ENCODE measurements at regions not wholly inside any gene's neighbourhood (a gene's known extent, or its start where the extent isn't known, plus 50 kb on each side); places are given as distances from the start of the nearest gene placed in this dataset.
"Not testable (repeated sequence)": the region's sequence is repeated elsewhere in the genome, so short reads cannot be mapped to it uniquely, and the experiment has no call there.

- H3K36me3 ChIP-seq (ENCODE audit: control insufficient read depth, insufficient read depth, low read length) = no peaks in the 10 kb centered on the region
- no peak overlapping the region for H3K4me3 ChIP-seq (ENCODE audit: low read length)
- no CpG with 5 or more reads among the region's 3 CpGs for WGBS (ENCODE audit: insufficient coverage, insufficient read length)
- H3K27ac ChIP-seq (ENCODE audit: low read length) = no peak overlapping the region
- H3K27me3 ChIP-seq (ENCODE audit: control insufficient read depth, insufficient read depth, low read length) = no peaks in the 10 kb centered on the region
- H3K4me1 ChIP-seq (ENCODE audit: control insufficient read depth, insufficient read depth, low read length) = peaks cover 2% of the 10 kb centered on the region; the same call in 1 of the 2 replicates
- no peaks in the 10 kb centered on the region for H3K9me3 ChIP-seq (ENCODE audit: control insufficient read depth, insufficient read depth, low read length)
- DNase-seq (ENCODE audit: low read depth, low spot score) = no peak
Observed at GRCh38 chr14:101086926-101087325, 183.4 kb upstream of the RTL1 start.

DNA sequence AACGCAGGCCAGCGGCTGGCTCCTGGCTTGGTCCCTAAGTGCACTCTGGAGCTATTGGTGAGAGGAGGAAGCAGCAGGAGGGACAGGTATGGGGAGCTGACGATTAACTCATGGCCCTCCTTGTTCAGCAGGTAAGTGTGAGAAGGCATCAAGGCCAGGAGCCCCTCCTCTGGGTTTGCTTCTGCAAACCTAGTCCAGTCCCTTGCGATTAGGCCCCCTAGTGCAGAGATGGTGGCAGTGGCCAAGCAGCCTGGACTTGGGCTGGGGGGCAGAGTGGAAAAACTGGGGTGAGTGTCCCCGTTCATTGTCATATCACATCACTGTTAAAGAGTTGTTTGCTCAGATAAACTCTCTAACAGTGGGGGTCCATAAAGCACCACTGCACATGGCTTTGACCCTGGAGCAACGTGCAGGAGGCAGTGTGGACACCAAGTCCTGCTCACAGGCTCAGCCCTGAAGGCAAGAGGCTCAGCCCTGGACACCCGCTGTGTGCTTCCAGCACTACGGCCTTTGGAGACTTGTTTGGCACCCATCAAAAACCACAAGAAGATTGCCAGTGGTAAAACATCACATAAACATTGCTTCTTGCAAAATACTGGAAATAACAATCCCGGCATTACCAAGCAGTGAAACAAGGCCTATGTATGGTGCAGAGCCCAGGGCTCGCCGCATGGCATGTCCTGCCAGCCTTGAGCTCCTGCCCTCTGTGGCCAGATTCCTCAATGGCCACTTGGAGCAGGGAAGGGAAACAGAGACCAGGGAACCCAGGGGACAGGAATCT lies 184.3 kb upstream of the RTL1 start:
- no peak for DNase-seq (ENCODE audit: low read depth, low spot score)

DNA sequence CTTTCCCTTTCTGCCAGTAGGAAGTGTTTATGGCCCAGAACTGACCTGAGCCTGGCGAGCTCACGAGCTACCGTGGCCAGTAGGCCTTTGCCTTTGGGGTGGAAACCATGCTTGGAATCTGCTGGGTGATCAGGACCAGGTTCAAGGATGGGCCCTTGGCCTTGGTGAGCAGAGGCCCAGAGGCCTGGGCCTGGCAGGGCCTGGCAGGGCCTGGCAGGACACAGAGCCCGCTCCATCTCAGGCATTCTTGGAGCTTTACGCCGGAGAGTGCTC lies 184.8 kb upstream of the RTL1 start:
- no CpG with 5 or more reads among the region's 6 CpGs for WGBS (ENCODE audit: insufficient coverage, insufficient read length)
- no peaks in the 10 kb centered on the region for H3K27me3 ChIP-seq (ENCODE audit: control insufficient read depth, insufficient read depth, low read length)
- no peak overlapping the region for H3K27ac ChIP-seq (ENCODE audit: low read length)
- no peak for DNase-seq (ENCODE audit: low read depth, low spot score)
- peaks cover 2% of the 10 kb centered on the region; the same call in 1 of the 2 replicates for H3K4me1 ChIP-seq (ENCODE audit: control insufficient read depth, insufficient read depth, low read length)
- H3K9me3 ChIP-seq (ENCODE audit: control insufficient read depth, insufficient read depth, low read length) = no peaks in the 10 kb centered on the region
- no peaks in the 10 kb centered on the region for H3K36me3 ChIP-seq (ENCODE audit: control insufficient read depth, insufficient read depth, low read length)
- H3K4me3 ChIP-seq (ENCODE audit: low read length) = no peak overlapping the region

More for the DNA sequence above, 184.3 kb upstream of the RTL1 start:
- H3K36me3 ChIP-seq (ENCODE audit: control insufficient read depth, insufficient read depth, low read length) = no peaks in the 10 kb centered on the region
- no peak overlapping the region for H3K27ac ChIP-seq (ENCODE audit: low read length)
- no peaks in the 10 kb centered on the region for H3K27me3 ChIP-seq (ENCODE audit: control insufficient read depth, insufficient read depth, low read length)
- H3K4me3 ChIP-seq (ENCODE audit: low read length) = no peak overlapping the region
- WGBS (ENCODE audit: insufficient coverage, insufficient read length) = no CpG with 5 or more reads among the region's 11 CpGs
- peaks cover 2% of the 10 kb centered on the region; the same call in 1 of the 2 replicates for H3K4me1 ChIP-seq (ENCODE audit: control insufficient read depth, insufficient read depth, low read length)
- no peaks in the 10 kb centered on the region for H3K9me3 ChIP-seq (ENCODE audit: control insufficient read depth, insufficient read depth, low read length)

DNA sequence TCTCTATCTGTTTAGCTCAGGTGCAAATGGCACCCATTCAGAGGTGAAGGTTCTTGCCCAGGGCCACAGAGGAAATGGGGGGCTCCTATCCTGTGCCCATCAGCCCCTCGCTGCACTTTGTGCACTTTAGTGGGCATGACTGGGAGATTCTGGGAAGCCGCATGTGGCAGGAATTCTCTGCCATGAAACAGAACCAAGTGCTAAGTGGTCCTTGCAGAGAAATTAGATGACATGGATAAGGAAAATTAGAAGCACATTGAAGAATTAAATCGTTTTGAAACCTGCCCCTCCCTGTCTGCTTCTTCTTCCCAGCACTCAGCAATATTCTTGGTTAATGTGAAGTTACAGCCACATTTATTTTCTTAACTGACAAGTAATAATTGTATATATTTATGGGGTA lies 185.2 kb upstream of the RTL1 start:
- no peak for DNase-seq (ENCODE audit: low read depth, low spot score)
- WGBS (ENCODE audit: insufficient coverage, insufficient read length) = no CpG with 5 or more reads among the region's 3 CpGs
- H3K27me3 ChIP-seq (ENCODE audit: control insufficient read depth, insufficient read depth, low read length) = no peaks in the 10 kb centered on the region
- no peaks in the 10 kb centered on the region for H3K9me3 ChIP-seq (ENCODE audit: control insufficient read depth, insufficient read depth, low read length)
- peaks cover 2% of the 10 kb centered on the region; the same call in 1 of the 2 replicates for H3K4me1 ChIP-seq (ENCODE audit: control insufficient read depth, insufficient read depth, low read length)
- no peak overlapping the region for H3K27ac ChIP-seq (ENCODE audit: low read length)
- H3K36me3 ChIP-seq (ENCODE audit: control insufficient read depth, insufficient read depth, low read length) = no peaks in the 10 kb centered on the region
- no peak overlapping the region for H3K4me3 ChIP-seq (ENCODE audit: low read length)

- DNase-seq (ENCODE audit: low read depth, low spot score); H3K27me3 ChIP-seq (ENCODE audit: control insufficient read depth, insufficient read depth, low read length); H3K27ac ChIP-seq (ENCODE audit: low read length); H3K4me3 ChIP-seq (ENCODE audit: low read length); H3K4me1 ChIP-seq (ENCODE audit: control insufficient read depth, insufficient read depth, low read length); H3K9me3 ChIP-seq (ENCODE audit: control insufficient read depth, insufficient read depth, low read length); H3K36me3 ChIP-seq (ENCODE audit: control insufficient read depth, insufficient read depth, low read length): not testable (repeated sequence)
- no CpG with 5 or more reads among the region's 11 CpGs for WGBS (ENCODE audit: insufficient coverage, insufficient read length)
Observed at GRCh38 chr14:101090478-101090877, 187.0 kb upstream of the RTL1 start.

DNA sequence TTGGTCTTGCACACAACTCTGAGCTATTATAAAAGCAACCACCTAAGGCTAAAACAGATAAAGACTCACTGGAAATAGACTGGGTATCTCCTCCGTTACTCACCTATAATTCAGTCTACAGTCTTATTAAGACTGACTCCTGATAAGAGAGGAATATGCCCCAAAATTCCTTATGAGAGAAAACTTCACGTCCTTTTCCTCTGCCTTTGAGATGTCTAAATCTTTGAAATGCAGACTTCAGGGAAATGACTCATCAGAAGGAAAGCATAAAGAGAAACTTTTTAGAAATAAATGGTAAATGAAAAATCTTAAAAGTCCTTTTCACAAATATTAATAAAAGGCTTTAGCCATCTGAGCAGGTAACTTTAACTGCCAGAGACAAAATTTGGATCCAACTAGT lies 187.5 kb upstream of the RTL1 start:
- Histone ChIP-seq H3K4me1 (ENCODE audit: control insufficient read depth, insufficient read depth, low read length) (peaks cover 3% of the 10 kb centered on the region; the same call in 1 of the 2 replicates), H3K27ac (ENCODE audit: low read length) (no peak overlapping the region), H3K4me3 (ENCODE audit: low read length) (no peak overlapping the region), H3K9me3 (ENCODE audit: control insufficient read depth, insufficient read depth, low read length) (no peaks in the 10 kb centered on the region), H3K36me3 (ENCODE audit: control insufficient read depth, insufficient read depth, low read length) (no peaks in the 10 kb centered on the region), H3K27me3 (ENCODE audit: control insufficient read depth, insufficient read depth, low read length) (no peaks in the 10 kb centered on the region)
- no CpG with 5 or more reads among the region's 2 CpGs for WGBS (ENCODE audit: insufficient coverage, insufficient read length)
- no peak for DNase-seq (ENCODE audit: low read depth, low spot score)

GRCh38 chr14:101094916-101095315 lies 191.4 kb upstream of the RTL1 start:
- not testable (repeated sequence) for H3K27ac ChIP-seq (ENCODE audit: low read length); DNase-seq (ENCODE audit: low read depth, low spot score); H3K4me3 ChIP-seq (ENCODE audit: low read length); H3K4me1 ChIP-seq (ENCODE audit: control insufficient read depth, insufficient read depth, low read length); H3K27me3 ChIP-seq (ENCODE audit: control insufficient read depth, insufficient read depth, low read length); H3K9me3 ChIP-seq (ENCODE audit: control insufficient read depth, insufficient read depth, low read length); H3K36me3 ChIP-seq (ENCODE audit: control insufficient read depth, insufficient read depth, low read length)
- WGBS (ENCODE audit: insufficient coverage, insufficient read length) = no CpG with 5 or more reads among the region's 6 CpGs

DNA sequence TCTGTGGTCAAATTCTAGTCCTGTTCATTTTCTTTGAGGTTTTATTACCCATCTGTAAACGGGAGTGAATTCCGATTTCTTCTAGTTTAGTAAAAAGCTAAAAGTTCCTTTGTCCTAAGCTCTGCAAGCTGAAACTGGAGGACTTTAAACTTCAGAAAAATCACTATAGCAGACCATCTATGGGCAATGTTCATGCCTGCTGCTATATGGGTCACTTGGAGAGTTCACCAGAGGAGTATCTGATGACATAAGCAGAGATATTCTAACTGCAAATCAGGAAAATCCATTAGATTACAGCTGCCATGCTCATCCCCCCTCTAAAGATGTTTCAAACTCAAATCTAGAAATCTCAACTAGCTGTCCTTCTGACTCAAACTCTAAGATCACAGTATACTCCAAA lies 193.0 kb upstream of the RTL1 start:
- no peaks in the 10 kb centered on the region for H3K9me3 ChIP-seq (ENCODE audit: control insufficient read depth, insufficient read depth, low read length)
- no CpG with 5 or more reads among the region's 2 CpGs for WGBS (ENCODE audit: insufficient coverage, insufficient read length)
- no peaks in the 10 kb centered on the region for H3K36me3 ChIP-seq (ENCODE audit: control insufficient read depth, insufficient read depth, low read length)
- no peak overlapping the region for H3K27ac ChIP-seq (ENCODE audit: low read length)
- DNase-seq (ENCODE audit: low read depth, low spot score) = no peak
- H3K4me3 ChIP-seq (ENCODE audit: low read length) = no peak overlapping the region
- H3K27me3 ChIP-seq (ENCODE audit: control insufficient read depth, insufficient read depth, low read length) = no peaks in the 10 kb centered on the region
- 0 out of 2 replicates have a peak, but pooled peaks cover 1% of the 10 kb centered on the region for H3K4me1 ChIP-seq (ENCODE audit: control insufficient read depth, insufficient read depth, low read length)

DNA sequence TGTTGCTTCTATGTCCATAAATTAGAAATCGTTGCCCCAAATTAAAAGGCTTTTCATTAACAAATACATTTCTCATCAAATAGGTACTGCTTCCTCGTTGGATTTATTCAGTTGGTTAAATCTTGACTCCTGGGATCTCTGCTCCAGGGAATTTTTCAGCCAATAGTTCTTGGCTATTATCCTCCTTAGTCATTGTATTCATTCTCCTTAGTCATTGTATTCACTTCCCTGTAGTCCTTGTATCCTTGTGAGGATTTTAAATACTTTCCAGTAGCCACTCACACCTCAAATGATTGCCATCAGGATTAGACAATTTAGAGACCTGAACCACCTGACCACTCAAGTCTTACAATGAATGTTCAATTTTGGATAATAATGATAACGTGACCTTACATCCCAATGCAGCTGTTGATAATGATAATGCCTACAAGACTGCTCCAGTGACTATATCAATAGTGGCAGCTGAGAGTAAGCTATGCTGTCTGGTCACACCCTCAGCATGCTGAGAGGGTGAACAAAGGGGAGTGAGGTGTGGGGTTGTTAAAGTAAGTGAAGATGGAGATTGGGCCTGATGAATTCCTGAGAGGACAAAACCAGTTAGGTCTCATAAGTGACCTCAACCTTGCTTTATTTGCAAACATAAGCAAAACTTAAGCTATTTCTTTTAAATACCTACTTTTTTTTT lies 193.7 kb upstream of the RTL1 start:
- WGBS (ENCODE audit: insufficient coverage, insufficient read length) = no CpG with 5 or more reads among the region's 3 CpGs
- 0 out of 2 replicates have a peak, but pooled peaks cover 1% of the 10 kb centered on the region for H3K4me1 ChIP-seq (ENCODE audit: control insufficient read depth, insufficient read depth, low read length)
- no peak overlapping the region for H3K4me3 ChIP-seq (ENCODE audit: low read length)
- no peaks in the 10 kb centered on the region for H3K9me3 ChIP-seq (ENCODE audit: control insufficient read depth, insufficient read depth, low read length)
- DNase-seq (ENCODE audit: low read depth, low spot score) = no peak
- no peaks in the 10 kb centered on the region for H3K27me3 ChIP-seq (ENCODE audit: control insufficient read depth, insufficient read depth, low read length)
- no peaks in the 10 kb centered on the region for H3K36me3 ChIP-seq (ENCODE audit: control insufficient read depth, insufficient read depth, low read length)
- H3K27ac ChIP-seq (ENCODE audit: low read length) = no peak overlapping the region

- no CpG with 5 or more reads among the region's 3 CpGs for WGBS (ENCODE audit: insufficient coverage, insufficient read length)
- no peak overlapping the region for H3K27ac ChIP-seq (ENCODE audit: low read length)
- H3K4me1 ChIP-seq (ENCODE audit: control insufficient read depth, insufficient read depth, low read length) = 0 out of 2 replicates have a peak, but pooled peaks cover 1% of the 10 kb centered on the region
- H3K36me3 ChIP-seq (ENCODE audit: control insufficient read depth, insufficient read depth, low read length) = no peaks in the 10 kb centered on the region
- no peaks in the 10 kb centered on the region for H3K9me3 ChIP-seq (ENCODE audit: control insufficient read depth, insufficient read depth, low read length)
- DNase-seq (ENCODE audit: low read depth, low spot score) = no peak
- no peak overlapping the region for H3K4me3 ChIP-seq (ENCODE audit: low read length)
- no peaks in the 10 kb centered on the region for H3K27me3 ChIP-seq (ENCODE audit: control insufficient read depth, insufficient read depth, low read length)
Observed at GRCh38 chr14:101098177-101098576, 194.7 kb upstream of the RTL1 start.
